ENCODE measurements at regions not wholly inside any gene's neighbourhood (a gene's known extent, or its start where the extent isn't known, plus 50 kb on each side); places are given as distances from the start of the nearest gene placed in this dataset.

GRCh38 chr1:239884796-239885195, 206.9 kb upstream of the FMN2 start:
- TF ChIP-seq CTCF (IDR thresholded peaks at IDR 0.05) (no peak), POLR2A (IDR thresholded peaks at IDR 0.05) (no peak)
